Choroid plexus epithelial cell (primary cell): ENCODE measurements at regions not wholly inside any gene's neighbourhood (a gene's known extent, or its start where the extent isn't known, plus 50 kb on each side); places are given as distances from the start of the nearest gene placed in this dataset.

ENCODE experiments used
- DNase-seq: peaks from one replicate; pipeline ENCODE4 v3.0.0-alpha.2; 2010; ENCODE audit warnings: low read depth
- H3K4me3 ChIP-seq: 2 replicates; pipeline ENCODE4 v1.5.1; 2011; ENCODE audit warnings: low read depth, mild to moderate bottlenecking, control low read depth, low read length, moderate library complexity
- CTCF ChIP-seq: conservative IDR thresholded peaks from 2 replicates; pipeline ENCODE4 v1.5.1; 2011; ENCODE audit warnings: low read depth, mild to moderate bottlenecking, control low read depth, inconsistent platforms, low read length, moderate library complexity

- TF ChIP-seq CTCF, result no peak
- DNase-seq, result no peak
- H3K4me3 ChIP-seq, result no peak overlapping the region
These were observed 157.0 kb upstream of the RBM19 start for GRCh38 chr12:114123108-114123507.

GRCh38 chr12:114122016-114122415 lies 155.9 kb upstream of the RBM19 start:
- no peak for DNase-seq
- no peak overlapping the region for H3K4me3 ChIP-seq
- no peak for TF ChIP-seq CTCF

GRCh38 chr12:114119316-114119715 lies 153.2 kb upstream of the RBM19 start:
- no peak for TF ChIP-seq CTCF
- no peak overlapping the region for H3K4me3 ChIP-seq
- no peak for DNase-seq

GRCh38 chr12:114096461-114096860 lies 130.3 kb upstream of the RBM19 start:
- H3K4me3 ChIP-seq, result no peak overlapping the region
- DNase-seq, result no peak
- TF ChIP-seq CTCF, result no peak

GRCh38 chr12:114093520-114093919 lies 127.4 kb upstream of the RBM19 start:
- H3K4me3 ChIP-seq, result no peak overlapping the region
- TF ChIP-seq CTCF, result no peak
- DNase-seq, result no peak

GRCh38 chr12:114092981-114093380 lies 126.9 kb upstream of the RBM19 start:
- TF ChIP-seq CTCF, result no peak
- DNase-seq, result no peak
- no peak overlapping the region for H3K4me3 ChIP-seq

GRCh38 chr12:114090211-114090610 lies 124.1 kb upstream of the RBM19 start:
- TF ChIP-seq CTCF, result no peak
- DNase-seq, result no peak
- no peak overlapping the region for H3K4me3 ChIP-seq
